Pancreas (tissue), 10 donors: ENCODE measurements at regions not wholly inside any gene's neighbourhood (a gene's known extent, or its start where the extent isn't known, plus 50 kb on each side); places are given as distances from the start of the nearest gene placed in this dataset.
A peak's percentile ranks its signal among the peaks of the same experiment; 100 is the strongest.
"Not testable (repeated sequence)": the region's sequence is repeated elsewhere in the genome, so short reads cannot be mapped to it uniquely, and the experiment has no call there.

Experiments used
- ATAC-seq, 4 donors: fragments of 200-7000 bp; cut with Tn5 transposase; one replicate each; pipeline versions ENCODE4 v1.8.0 to v1.9.1; 2020; ENCODE audit warnings: mild to moderate bottlenecking in 4 of 4, moderate library complexity in 4 of 4
- DNase-seq, 6 donors: peaks; one replicate each; pipeline ENCODE4 v3.0.0-alpha.2; 2020
- FAIRE-seq: peaks from 2 replicates; lab custom pipeline; 2012; peaks lifted over from hg19 to GRCh38; lab: Jason Lieb, UNC
- H3K27ac ChIP-seq, 4 donors: fragments of 200-600 bp; sonication (generic); 1 replicate in 3 of 4; 2 replicates in 1 of 4; pipeline versions ENCODE4 v1.5.0 to v1.8.0; 2020
- H3K27me3 ChIP-seq, 4 donors: fragments of 200-600 bp; one replicate each; pipeline ENCODE4 v1.8.0; 2021
- H3K36me3 ChIP-seq, 3 donors: fragments of 200-600 bp; sonication (generic) in 1 of 3; one replicate each; pipeline versions ENCODE4 v1.5.0 to v1.8.0; 2020 to 2021
- H3K4me1 ChIP-seq, 3 donors: fragments of 200-600 bp; one replicate each; pipeline ENCODE4 v1.8.0; 2021
- H3K4me3 ChIP-seq, 4 donors: fragments of 200-600 bp; sonication (generic) in 2 of 4; one replicate each; pipeline versions ENCODE4 v1.5.0 to v1.8.0; 2020 to 2021
- H3K9me3 ChIP-seq, 4 donors: fragments of 200-600 bp; one replicate each; pipeline ENCODE4 v1.8.0; 2021
- WGBS, 2 donors: extraction: QIAGEN DNeasy Blood & Tissue Kit; methylation state at CpG; one replicate each; pipeline ENCODE4 v1.1.7; 2013; 5-methylcytosine and 5-hydroxymethylcytosine counted together
- intact Hi-C, 3 donors: fragments of 100-400 bp; cut with DNase I; formaldehyde crosslinking; loops; one replicate each; pipeline versions ENCODE4 v1.11.1 to v1.14.2; 2022
- TF ChIP-seq, protein P1 (sequence below), 4 donors: fragments of 200-600 bp; sonication (generic) in 3 of 4; IDR thresholded peaks; one replicate each; pipeline versions ENCODE4 v1.5.0 to v1.8.0; 2021; ENCODE audit warnings: antibody characterized with exemption in 4 of 4
- donor health status: healthy with polysubstance abuse.
- donor health status: DM: no; HTN: no; CAD: no; lungs with moderate emphysema.
- donor health status: DM: no; HTN: no; CAD: no.
- donor health status: control.
- donor health status: control.
- donor health status: Bipolar disorder and iron deficiency.
- donor health status: DM: yes; HTN: yes; CAD: no.
- donor health status: DM: no; HTN: no; CAD: no.
- donor health status: DM: no; HTN: no; CAD: no.
- donor health status: DM: yes; HTN: yes; CAD: no.

GRCh38 chr15:91652610-91653207 is 200.8 kb upstream of the SLCO3A1 start:
- DNase-seq (no peak), FAIRE-seq (no peak), ATAC-seq (no peak)
- no peak overlapping the region for H3K27ac ChIP-seq
- no peaks in the 10 kb centered on the region for H3K4me1 ChIP-seq
- intact Hi-C loops, result no loop called here
- no peaks in the 10 kb centered on the region for H3K9me3 ChIP-seq
- H3K27me3 ChIP-seq, result no peaks in the 10 kb centered on the region
- WGBS, 2 donors, result 63 to 67% methylated on average over 7 of the region's 7 CpGs
- TF ChIP-seq, protein P1, sequence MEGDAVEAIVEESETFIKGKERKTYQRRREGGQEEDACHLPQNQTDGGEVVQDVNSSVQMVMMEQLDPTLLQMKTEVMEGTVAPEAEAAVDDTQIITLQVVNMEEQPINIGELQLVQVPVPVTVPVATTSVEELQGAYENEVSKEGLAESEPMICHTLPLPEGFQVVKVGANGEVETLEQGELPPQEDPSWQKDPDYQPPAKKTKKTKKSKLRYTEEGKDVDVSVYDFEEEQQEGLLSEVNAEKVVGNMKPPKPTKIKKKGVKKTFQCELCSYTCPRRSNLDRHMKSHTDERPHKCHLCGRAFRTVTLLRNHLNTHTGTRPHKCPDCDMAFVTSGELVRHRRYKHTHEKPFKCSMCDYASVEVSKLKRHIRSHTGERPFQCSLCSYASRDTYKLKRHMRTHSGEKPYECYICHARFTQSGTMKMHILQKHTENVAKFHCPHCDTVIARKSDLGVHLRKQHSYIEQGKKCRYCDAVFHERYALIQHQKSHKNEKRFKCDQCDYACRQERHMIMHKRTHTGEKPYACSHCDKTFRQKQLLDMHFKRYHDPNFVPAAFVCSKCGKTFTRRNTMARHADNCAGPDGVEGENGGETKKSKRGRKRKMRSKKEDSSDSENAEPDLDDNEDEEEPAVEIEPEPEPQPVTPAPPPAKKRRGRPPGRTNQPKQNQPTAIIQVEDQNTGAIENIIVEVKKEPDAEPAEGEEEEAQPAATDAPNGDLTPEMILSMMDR (IDR thresholded peaks at IDR 0.05), result no peak
- H3K36me3 ChIP-seq, result no peaks in the 10 kb centered on the region
- no peak overlapping the region for H3K4me3 ChIP-seq

GRCh38 chr15:91655563-91656290 is 197.8 kb upstream of the SLCO3A1 start:
- H3K36me3 ChIP-seq, H3K4me1 ChIP-seq, H3K27ac ChIP-seq, H3K9me3 ChIP-seq, FAIRE-seq, H3K4me3 ChIP-seq, DNase-seq, ATAC-seq, intact Hi-C loops, H3K27me3 ChIP-seq: not testable (repeated sequence)
- 70 to 75% methylated on average over 12 of the region's 12 CpGs for WGBS, 2 donors

GRCh38 chr15:91660174-91660649 is 193.3 kb upstream of the SLCO3A1 start:
- FAIRE-seq (no peak), ATAC-seq (no peak), DNase-seq (no peak)
- Histone ChIP-seq H3K36me3 (no peaks in the 10 kb centered on the region), H3K4me3 (no peak overlapping the region), H3K4me1 (no peaks in the 10 kb centered on the region), H3K27ac (no peak overlapping the region), H3K27me3 (no peaks in the 10 kb centered on the region), H3K9me3 (no peaks in the 10 kb centered on the region)
- TF ChIP-seq, protein P1 (IDR thresholded peaks at IDR 0.05), result no peak
- intact Hi-C loops, result no loop called here
- 36 to 47% methylated on average over 6 of the region's 6 CpGs for WGBS, 2 donors

DNA sequence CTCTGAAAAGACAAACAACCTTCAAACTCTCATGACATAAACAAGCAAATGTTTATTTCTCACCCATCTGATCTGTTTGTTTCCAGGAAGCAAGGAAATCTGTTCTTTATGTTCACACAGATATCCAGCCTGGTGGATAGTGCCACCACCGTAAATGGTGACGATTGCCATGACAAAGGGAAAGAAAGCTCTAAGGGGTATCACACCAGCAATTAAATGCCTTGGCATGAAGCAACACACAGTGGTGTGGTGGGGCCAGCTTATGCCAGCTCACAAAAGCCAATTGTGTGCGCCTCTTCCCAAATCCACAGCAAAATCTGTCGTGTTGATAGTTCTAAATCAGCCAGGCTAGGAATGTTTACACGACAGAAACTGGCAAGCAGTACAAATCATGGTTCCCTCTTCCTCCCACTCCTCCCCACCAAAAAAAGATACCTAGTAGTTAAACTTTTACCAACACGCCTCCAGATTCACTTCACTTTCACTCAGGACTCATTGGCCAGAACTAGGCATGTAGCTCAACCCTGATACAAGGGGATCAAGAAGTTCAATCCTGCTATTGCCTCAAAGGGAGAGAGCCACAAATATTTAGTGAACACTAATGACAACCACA is 189.2 kb upstream of the SLCO3A1 start:
- Histone ChIP-seq H3K4me3 (no peak overlapping the region), H3K36me3 (no peaks in the 10 kb centered on the region), H3K27ac (no peak overlapping the region), H3K9me3 (no peaks in the 10 kb centered on the region), H3K27me3 (no peaks in the 10 kb centered on the region), H3K4me1 (no peaks in the 10 kb centered on the region)
- ATAC-seq (no peak), FAIRE-seq (no peak), DNase-seq (peak in 1 of 6 donors; percentile 13)
- intact Hi-C loops, result no loop called here
- WGBS, 2 donors, result 31 to 33% methylated on average over 6 of the region's 6 CpGs
- TF ChIP-seq, protein P1 (IDR thresholded peaks at IDR 0.05), result no peak

DNA sequence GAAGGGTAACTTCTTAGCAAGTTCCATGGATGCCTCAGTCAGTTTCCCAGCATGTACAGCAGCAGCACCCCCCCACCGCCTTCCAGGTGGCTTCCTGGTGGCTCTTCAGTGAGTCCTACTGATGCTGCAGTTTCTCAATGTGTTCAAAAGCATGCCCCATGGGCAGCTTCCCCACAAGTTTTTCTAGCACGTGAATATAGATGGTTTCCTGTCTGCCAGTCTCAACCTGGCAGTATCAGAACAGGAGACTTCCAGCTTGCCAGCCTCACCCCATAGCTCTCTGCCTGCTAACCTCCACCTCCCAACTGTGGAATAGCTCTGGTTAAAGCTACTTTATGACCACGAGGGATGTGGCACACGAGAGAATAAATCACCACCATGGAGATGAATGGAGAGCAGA is 188.3 kb upstream of the SLCO3A1 start:
- Histone ChIP-seq H3K27me3 (no peaks in the 10 kb centered on the region), H3K4me1 (no peaks in the 10 kb centered on the region), H3K27ac (no peak overlapping the region), H3K36me3 (no peaks in the 10 kb centered on the region), H3K9me3 (no peaks in the 10 kb centered on the region), H3K4me3 (no peak overlapping the region)
- TF ChIP-seq, protein P1 (IDR thresholded peaks at IDR 0.05), result no peak
- ATAC-seq, result no peak
- intact Hi-C loops, result no loop called here
- no peak for FAIRE-seq
- no peak for DNase-seq
- WGBS, 2 donors, result 37 to 50% methylated on average over 4 of the region's 4 CpGs
